ENCODE measurements at regions not wholly inside any gene's neighbourhood (a gene's known extent, or its start where the extent isn't known, plus 50 kb on each side); places are given as distances from the start of the nearest gene placed in this dataset.

GRCh38 chr13:107141767-107142166 is 573.8 kb upstream of the ARGLU1 start:
- H3K4me3 ChIP-seq (ENCODE audit: low read depth, low read length), result no peak overlapping the region
- DNase-seq (ENCODE audit: low read depth), result no peak

GRCh38 chr13:107139006-107139405 is 571.1 kb upstream of the ARGLU1 start:
- H3K4me3 ChIP-seq (ENCODE audit: low read depth, low read length), result no peak overlapping the region
- no peak for DNase-seq (ENCODE audit: low read depth)

- no peak overlapping the region for H3K4me3 ChIP-seq (ENCODE audit: low read depth, low read length)
- no peak for DNase-seq (ENCODE audit: low read depth)
Measured at GRCh38 chr13:107138486-107138885, 570.5 kb upstream of the ARGLU1 start.

- no peak for DNase-seq (ENCODE audit: low read depth)
Measured at GRCh38 chr13:107133950-107134349, 566.0 kb upstream of the ARGLU1 start.

GRCh38 chr13:107130566-107130965 is 562.6 kb upstream of the ARGLU1 start:
- no peak overlapping the region for H3K4me3 ChIP-seq (ENCODE audit: low read depth, low read length)
- DNase-seq (ENCODE audit: low read depth), result no peak

More at GRCh38 chr13:107133950-107134349, 566.0 kb upstream of the ARGLU1 start:
- H3K4me3 ChIP-seq (ENCODE audit: low read depth, low read length), result no peak overlapping the region

- DNase-seq (ENCODE audit: low read depth), result no peak
- no peak overlapping the region for H3K4me3 ChIP-seq (ENCODE audit: low read depth, low read length)
Measured at GRCh38 chr13:107124730-107125129, 556.8 kb upstream of the ARGLU1 start.

GRCh38 chr13:107124129-107124718 is 556.3 kb upstream of the ARGLU1 start:
- no peak overlapping the region for H3K4me3 ChIP-seq (ENCODE audit: low read depth, low read length)
- DNase-seq (ENCODE audit: low read depth), result no peak

GRCh38 chr13:107121793-107122192 is 553.9 kb upstream of the ARGLU1 start:
- DNase-seq (ENCODE audit: low read depth), result no peak

GRCh38 chr13:107119989-107120881 is 552.3 kb upstream of the ARGLU1 start:
- no peak for DNase-seq (ENCODE audit: low read depth)
- H3K4me3 ChIP-seq (ENCODE audit: low read depth, low read length), result no peak overlapping the region

More at GRCh38 chr13:107121793-107122192, 553.9 kb upstream of the ARGLU1 start:
- no peak overlapping the region for H3K4me3 ChIP-seq (ENCODE audit: low read depth, low read length)

GRCh38 chr13:107118506-107118905 is 550.6 kb upstream of the ARGLU1 start:
- DNase-seq (ENCODE audit: low read depth), result no peak
- no peak overlapping the region for H3K4me3 ChIP-seq (ENCODE audit: low read depth, low read length)

- DNase-seq (ENCODE audit: low read depth), result no peak
- H3K4me3 ChIP-seq (ENCODE audit: low read depth, low read length), result no peak overlapping the region
Measured at GRCh38 chr13:107117327-107118012, 549.5 kb upstream of the ARGLU1 start.

GRCh38 chr13:107113387-107113786 is 545.5 kb upstream of the ARGLU1 start:
- DNase-seq (ENCODE audit: low read depth), result no peak
- H3K4me3 ChIP-seq (ENCODE audit: low read depth, low read length), result no peak overlapping the region

- DNase-seq (ENCODE audit: low read depth), result no peak
- no peak overlapping the region for H3K4me3 ChIP-seq (ENCODE audit: low read depth, low read length)
Measured at GRCh38 chr13:107111248-107111647, 543.3 kb upstream of the ARGLU1 start.

GRCh38 chr13:107104631-107105030 is 536.7 kb upstream of the ARGLU1 start:
- DNase-seq (ENCODE audit: low read depth), result no peak

GRCh38 chr13:107102676-107103075 is 534.7 kb upstream of the ARGLU1 start:
- no peak for DNase-seq (ENCODE audit: low read depth)
- no peak overlapping the region for H3K4me3 ChIP-seq (ENCODE audit: low read depth, low read length)

More at GRCh38 chr13:107104631-107105030, 536.7 kb upstream of the ARGLU1 start:
- H3K4me3 ChIP-seq (ENCODE audit: low read depth, low read length), result no peak overlapping the region

GRCh38 chr13:107099661-107100060 is 531.7 kb upstream of the ARGLU1 start:
- DNase-seq (ENCODE audit: low read depth), result peak; percentile 31
- no peak overlapping the region for H3K4me3 ChIP-seq (ENCODE audit: low read depth, low read length)

- no peak for DNase-seq (ENCODE audit: low read depth)
- H3K4me3 ChIP-seq (ENCODE audit: low read depth, low read length), result no peak overlapping the region
Measured at GRCh38 chr13:107097916-107098315, 530.0 kb upstream of the ARGLU1 start.

GRCh38 chr13:107095876-107096275 is 527.9 kb upstream of the ARGLU1 start:
- no peak for DNase-seq (ENCODE audit: low read depth)
- H3K4me3 ChIP-seq (ENCODE audit: low read depth, low read length), result no peak overlapping the region

- no peak overlapping the region for H3K4me3 ChIP-seq (ENCODE audit: low read depth, low read length)
- DNase-seq (ENCODE audit: low read depth), result no peak
Measured at GRCh38 chr13:107091861-107092260, 523.9 kb upstream of the ARGLU1 start.

GRCh38 chr13:107091428-107091827 is 523.5 kb upstream of the ARGLU1 start:
- no peak for DNase-seq (ENCODE audit: low read depth)
- no peak overlapping the region for H3K4me3 ChIP-seq (ENCODE audit: low read depth, low read length)
